ENCODE measurements at regions not wholly inside any gene's neighbourhood (a gene's known extent, or its start where the extent isn't known, plus 50 kb on each side); places are given as distances from the start of the nearest gene placed in this dataset.
"Not testable (repeated sequence)": the region's sequence is repeated elsewhere in the genome, so short reads cannot be mapped to it uniquely, and the experiment has no call there.

DNA sequence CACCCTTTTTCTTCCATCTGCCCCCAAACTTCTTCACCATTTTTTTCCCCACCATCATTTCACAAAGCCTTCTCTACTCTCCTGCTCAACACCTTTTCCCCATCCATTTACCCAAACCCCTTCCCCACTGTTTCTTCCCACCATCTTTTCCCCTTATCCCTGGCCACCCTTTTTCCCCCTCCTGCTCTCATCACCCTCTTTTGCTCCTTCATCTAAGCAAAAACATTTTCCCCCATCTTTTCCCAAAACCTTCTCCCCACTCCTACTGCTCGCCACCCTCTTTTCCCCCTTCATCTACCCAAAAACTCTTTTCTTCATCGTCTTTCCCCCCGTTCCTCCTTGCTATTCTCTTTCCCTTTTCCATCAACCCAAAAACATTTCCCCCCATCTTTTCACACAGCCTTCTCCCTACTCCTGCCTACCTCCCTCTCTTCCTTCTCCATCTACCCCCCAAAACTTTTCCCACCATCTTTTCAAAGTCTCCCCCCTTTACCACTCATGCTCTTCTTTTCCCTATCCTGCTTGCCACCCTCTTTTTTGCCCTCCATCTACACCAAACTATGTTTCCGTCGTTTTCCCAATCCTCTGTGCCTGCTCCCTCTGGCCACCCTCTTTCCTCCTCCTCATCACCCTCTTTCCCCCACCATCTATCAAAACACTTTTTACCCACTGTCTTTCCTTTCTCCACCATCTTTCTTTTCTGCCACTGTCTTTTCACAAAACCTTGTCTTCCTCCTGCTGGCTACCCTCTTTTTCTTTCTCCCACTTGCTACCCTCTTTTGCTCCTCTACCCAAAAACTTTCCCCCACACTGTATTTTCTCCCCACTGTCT, 205.8 kb upstream of the WSB1 start:
- no peak overlapping the region for H3K4me2 ChIP-seq (ENCODE audit: low read length)
- TF ChIP-seq, protein P1, sequence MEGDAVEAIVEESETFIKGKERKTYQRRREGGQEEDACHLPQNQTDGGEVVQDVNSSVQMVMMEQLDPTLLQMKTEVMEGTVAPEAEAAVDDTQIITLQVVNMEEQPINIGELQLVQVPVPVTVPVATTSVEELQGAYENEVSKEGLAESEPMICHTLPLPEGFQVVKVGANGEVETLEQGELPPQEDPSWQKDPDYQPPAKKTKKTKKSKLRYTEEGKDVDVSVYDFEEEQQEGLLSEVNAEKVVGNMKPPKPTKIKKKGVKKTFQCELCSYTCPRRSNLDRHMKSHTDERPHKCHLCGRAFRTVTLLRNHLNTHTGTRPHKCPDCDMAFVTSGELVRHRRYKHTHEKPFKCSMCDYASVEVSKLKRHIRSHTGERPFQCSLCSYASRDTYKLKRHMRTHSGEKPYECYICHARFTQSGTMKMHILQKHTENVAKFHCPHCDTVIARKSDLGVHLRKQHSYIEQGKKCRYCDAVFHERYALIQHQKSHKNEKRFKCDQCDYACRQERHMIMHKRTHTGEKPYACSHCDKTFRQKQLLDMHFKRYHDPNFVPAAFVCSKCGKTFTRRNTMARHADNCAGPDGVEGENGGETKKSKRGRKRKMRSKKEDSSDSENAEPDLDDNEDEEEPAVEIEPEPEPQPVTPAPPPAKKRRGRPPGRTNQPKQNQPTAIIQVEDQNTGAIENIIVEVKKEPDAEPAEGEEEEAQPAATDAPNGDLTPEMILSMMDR (IDR thresholded peaks at IDR 0.05; ENCODE audit: low read depth, low read length, poor library complexity, severe bottlenecking) = no peak
- no peak for TF ChIP-seq EZH2phosphoT487 (IDR thresholded peaks at IDR 0.05; ENCODE audit: borderline replicate concordance, low read length)
- no peaks in the 10 kb centered on the region for H4K20me1 ChIP-seq (ENCODE audit: control insufficient read depth, insufficient read depth, low read depth, low read length)
- H3K9me3 ChIP-seq (ENCODE audit: control insufficient read depth, insufficient read depth, low read length) = no peaks in the 10 kb centered on the region; the same call in 1 of the 2 replicates
- no peaks in the 10 kb centered on the region for H3K36me3 ChIP-seq (ENCODE audit: control insufficient read depth, low read length)
- no peaks in the 10 kb centered on the region for H3K4me1 ChIP-seq (ENCODE audit: control insufficient read depth, low read length)
- no peaks in the 10 kb centered on the region for H3K9me2 ChIP-seq (replicated peaks; ENCODE audit: control insufficient read depth, low read length)
- no peaks in the 10 kb centered on the region for H3F3A ChIP-seq (ENCODE audit: control insufficient read depth, insufficient read depth)
- H3K27ac ChIP-seq (ENCODE audit: low read depth, low read length) = no peak overlapping the region
- H3K4me3 ChIP-seq (ENCODE audit: low read length) = no peak overlapping the region
- no peaks in the 10 kb centered on the region for H3K27me3 ChIP-seq (ENCODE audit: control insufficient read depth, low read length)
- H3K79me2 ChIP-seq (ENCODE audit: control insufficient read depth, low read length) = no peaks in the 10 kb centered on the region

DNA sequence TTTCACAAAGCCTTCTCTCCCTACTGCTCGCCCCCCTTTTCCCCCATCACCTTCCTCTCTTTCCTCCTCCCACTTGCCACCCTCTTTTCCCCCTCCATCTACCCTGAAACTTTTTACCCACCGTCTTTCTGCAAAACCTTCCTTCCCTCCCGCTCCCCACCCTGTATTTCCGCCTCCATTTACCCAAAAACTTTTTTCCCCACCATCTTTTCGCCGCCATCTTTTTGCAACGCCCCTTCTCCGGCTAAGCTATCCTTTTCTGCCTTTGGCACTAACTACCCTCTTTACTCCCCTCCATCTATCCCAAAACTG, 205.2 kb upstream of the WSB1 start:
- no peaks in the 10 kb centered on the region for H3K79me2 ChIP-seq (ENCODE audit: control insufficient read depth, low read length)
- no peak overlapping the region for H3K4me3 ChIP-seq (ENCODE audit: low read length)
- no peaks in the 10 kb centered on the region for H3K27me3 ChIP-seq (ENCODE audit: control insufficient read depth, low read length)
- no peaks in the 10 kb centered on the region for H4K20me1 ChIP-seq (ENCODE audit: control insufficient read depth, insufficient read depth, low read depth, low read length)
- no peak overlapping the region for H3K27ac ChIP-seq (ENCODE audit: low read depth, low read length)
- no peak overlapping the region for H3K4me2 ChIP-seq (ENCODE audit: low read length)
- no peaks in the 10 kb centered on the region for H3K4me1 ChIP-seq (ENCODE audit: control insufficient read depth, low read length)
- H3F3A ChIP-seq (ENCODE audit: control insufficient read depth, insufficient read depth) = no peaks in the 10 kb centered on the region
- no peaks in the 10 kb centered on the region for H3K36me3 ChIP-seq (ENCODE audit: control insufficient read depth, low read length)
- no peak for TF ChIP-seq EZH2phosphoT487 (IDR thresholded peaks at IDR 0.05; ENCODE audit: borderline replicate concordance, low read length)
- TF ChIP-seq, protein P1 (IDR thresholded peaks at IDR 0.05; ENCODE audit: low read depth, low read length, poor library complexity, severe bottlenecking) = no peak
- no peaks in the 10 kb centered on the region for H3K9me2 ChIP-seq (replicated peaks; ENCODE audit: control insufficient read depth, low read length)
- H3K9me3 ChIP-seq (ENCODE audit: control insufficient read depth, insufficient read depth, low read length) = no peaks in the 10 kb centered on the region; the same call in 1 of the 2 replicates

GRCh38 chr17:27089079-27089928, 204.6 kb upstream of the WSB1 start:
- H3K4me2 ChIP-seq (ENCODE audit: low read length); H3K9me2 ChIP-seq (replicated peaks; ENCODE audit: control insufficient read depth, low read length); H3K4me3 ChIP-seq (ENCODE audit: low read length); H3K27ac ChIP-seq (ENCODE audit: low read depth, low read length); H3K79me2 ChIP-seq (ENCODE audit: control insufficient read depth, low read length); H3K4me1 ChIP-seq (ENCODE audit: control insufficient read depth, low read length); H3K27me3 ChIP-seq (ENCODE audit: control insufficient read depth, low read length); H3K9me3 ChIP-seq (ENCODE audit: control insufficient read depth, insufficient read depth, low read length); H4K20me1 ChIP-seq (ENCODE audit: control insufficient read depth, insufficient read depth, low read depth, low read length); H3K36me3 ChIP-seq (ENCODE audit: control insufficient read depth, low read length); H3F3A ChIP-seq (ENCODE audit: control insufficient read depth, insufficient read depth): not testable (repeated sequence)

DNA sequence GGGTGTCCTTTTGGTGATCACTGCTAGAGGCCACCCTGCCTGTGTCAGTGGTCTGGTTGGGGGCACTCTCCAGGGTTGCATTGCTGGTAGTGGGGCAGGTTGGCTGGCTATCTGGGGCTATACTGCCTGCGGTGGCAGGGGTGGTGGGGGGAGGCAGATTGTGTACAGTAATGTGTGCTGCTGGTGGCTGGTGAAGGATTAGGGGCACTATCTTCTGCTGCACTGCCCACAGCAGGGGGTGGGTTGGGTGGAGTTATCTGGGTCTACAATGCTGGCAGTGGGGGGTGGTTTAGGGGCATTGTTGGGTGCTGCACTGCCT, 204.0 kb upstream of the WSB1 start:
- TF ChIP-seq EZH2phosphoT487 (IDR thresholded peaks at IDR 0.05; ENCODE audit: borderline replicate concordance, low read length) = no peak
- TF ChIP-seq, protein P1 (IDR thresholded peaks at IDR 0.05; ENCODE audit: low read depth, low read length, poor library complexity, severe bottlenecking) = no peak
- Histone ChIP-seq H3K4me1 (ENCODE audit: control insufficient read depth, low read length) (no peaks in the 10 kb centered on the region), H3K9me3 (ENCODE audit: control insufficient read depth, insufficient read depth, low read length) (no peaks in the 10 kb centered on the region; the same call in 1 of the 2 replicates), H3F3A (ENCODE audit: control insufficient read depth, insufficient read depth) (no peaks in the 10 kb centered on the region), H3K27ac (ENCODE audit: low read depth, low read length) (no peak overlapping the region), H3K27me3 (ENCODE audit: control insufficient read depth, low read length) (no peaks in the 10 kb centered on the region), H3K79me2 (ENCODE audit: control insufficient read depth, low read length) (no peaks in the 10 kb centered on the region), H3K36me3 (ENCODE audit: control insufficient read depth, low read length) (no peaks in the 10 kb centered on the region), H3K4me3 (ENCODE audit: low read length) (no peak overlapping the region), H4K20me1 (ENCODE audit: control insufficient read depth, insufficient read depth, low read depth, low read length) (no peaks in the 10 kb centered on the region), H3K9me2 (replicated peaks; ENCODE audit: control insufficient read depth, low read length) (no peaks in the 10 kb centered on the region), H3K4me2 (ENCODE audit: low read length) (no peak overlapping the region)

GRCh38 chr17:27090450-27091042, 203.4 kb upstream of the WSB1 start:
- not testable (repeated sequence) for H3K27ac ChIP-seq (ENCODE audit: low read depth, low read length); H3K79me2 ChIP-seq (ENCODE audit: control insufficient read depth, low read length); H3K4me3 ChIP-seq (ENCODE audit: low read length); H3K27me3 ChIP-seq (ENCODE audit: control insufficient read depth, low read length); H3K4me2 ChIP-seq (ENCODE audit: low read length); H3K36me3 ChIP-seq (ENCODE audit: control insufficient read depth, low read length); H3K9me3 ChIP-seq (ENCODE audit: control insufficient read depth, insufficient read depth, low read length); H3K9me2 ChIP-seq (replicated peaks; ENCODE audit: control insufficient read depth, low read length); H4K20me1 ChIP-seq (ENCODE audit: control insufficient read depth, insufficient read depth, low read depth, low read length); H3K4me1 ChIP-seq (ENCODE audit: control insufficient read depth, low read length); H3F3A ChIP-seq (ENCODE audit: control insufficient read depth, insufficient read depth)
